SK-N-SH treated with all-trans-retinoic acid at 6 μM for 48 hours (cell line): ENCODE measurements at regions not wholly inside any gene's neighbourhood (a gene's known extent, or its start where the extent isn't known, plus 50 kb on each side); places are given as distances from the start of the nearest gene placed in this dataset.

Experiments
- ATAC-seq: fragments of 200-7000 bp; cut with Tn5 transposase; 3 replicates; pipeline ENCODE4 v1.9.1; 2020; ENCODE audit warnings: mild to moderate bottlenecking, moderate library complexity
- ARNTL ChIP-seq: fragments of 450-650 bp; formaldehyde crosslinking; IDR thresholded peaks from 2 replicates; pipeline ENCODE4 v1.5.0; 2020; ENCODE audit warnings: low read depth, mild to moderate bottlenecking, moderate library complexity, borderline replicate concordance
- BACH2 ChIP-seq: fragments of 250-450 bp; sonication (Bioruptor Pico); IDR thresholded peaks from 2 replicates; pipeline ENCODE4 v1.9.0; 2021; ENCODE audit warnings: mild to moderate bottlenecking, borderline replicate concordance
- CSDC2 ChIP-seq: fragments of 250-450 bp; sonication (Bioruptor Pico); IDR thresholded peaks from 2 replicates; pipeline ENCODE4 v1.5.0; 2020; ENCODE audit warnings: mild to moderate bottlenecking, moderate library complexity
- ESRRG ChIP-seq: fragments of 250-450 bp; sonication (Bioruptor Pico); IDR thresholded peaks from 2 replicates; pipeline ENCODE4 v1.6.1; 2021; ENCODE audit warnings: mild to moderate bottlenecking
- GLIS3 ChIP-seq: fragments of 250-450 bp; sonication (Bioruptor Pico); IDR thresholded peaks from 2 replicates; pipeline ENCODE4 v1.5.0; 2020; ENCODE audit warnings: mild to moderate bottlenecking, moderate library complexity
- ISL1 ChIP-seq: fragments of 250-450 bp; sonication (Bioruptor Pico); IDR thresholded peaks from 2 replicates; pipeline ENCODE4 v2.1.2; 2022; ENCODE audit warnings: mild to moderate bottlenecking, moderate library complexity
- OSR1 ChIP-seq: fragments of 250-450 bp; sonication (Bioruptor Pico); IDR thresholded peaks from 2 replicates; pipeline ENCODE4 v1.8.0; 2022; ENCODE audit warnings: moderate library complexity, mild to moderate bottlenecking, inconsistent platforms
- PPARA ChIP-seq: fragments of 250-450 bp; sonication (Bioruptor Pico); IDR thresholded peaks from 2 replicates; pipeline ENCODE4 v1.5.0; 2020; ENCODE audit warnings: mild to moderate bottlenecking, borderline replicate concordance
- RARB ChIP-seq: fragments of 250-450 bp; sonication (Bioruptor Pico); IDR thresholded peaks from 2 replicates; pipeline ENCODE4 v1.8.0; 2021; ENCODE audit warnings: mild to moderate bottlenecking, moderate library complexity
- SNAI2 ChIP-seq: fragments of 250-450 bp; sonication (Bioruptor Pico); IDR thresholded peaks from 2 replicates; pipeline ENCODE4 v1.5.0; 2020; ENCODE audit warnings: mild to moderate bottlenecking, moderate library complexity
- TCF4 ChIP-seq: fragments of 250-450 bp; sonication (Bioruptor Pico); IDR thresholded peaks from 2 replicates; pipeline ENCODE4 v1.8.0; 2021; ENCODE audit warnings: mild to moderate bottlenecking, moderate library complexity, borderline replicate concordance
- TOX ChIP-seq: fragments of 250-450 bp; sonication (Bioruptor Pico); IDR thresholded peaks from 2 replicates; pipeline ENCODE4 v1.8.0; 2021; ENCODE audit warnings: mild to moderate bottlenecking, moderate library complexity, borderline replicate concordance
- ZFP3 ChIP-seq: fragments of 250-450 bp; sonication (Bioruptor Pico); IDR thresholded peaks from 2 replicates; pipeline ENCODE4 v1.5.0; 2020; ENCODE audit warnings: mild to moderate bottlenecking, moderate library complexity
- ZFP30 ChIP-seq: fragments of 450-650 bp; formaldehyde crosslinking; IDR thresholded peaks from 2 replicates; pipeline ENCODE4 v1.5.0; 2022; ENCODE audit warnings: mild to moderate bottlenecking, moderate library complexity
- ZNF565 ChIP-seq: fragments of 450-650 bp; formaldehyde crosslinking; conservative IDR thresholded peaks from 2 replicates; pipeline ENCODE4 v1.5.0; 2020; ENCODE audit warnings: low read depth, mild to moderate bottlenecking, moderate library complexity
- ZNF8 ChIP-seq: fragments of 450-650 bp; formaldehyde crosslinking; IDR thresholded peaks from 2 replicates; pipeline ENCODE4 v1.5.0; 2020; ENCODE audit warnings: mild to moderate bottlenecking, moderate library complexity
- TF ChIP-seq, protein P1 (sequence below): fragments of 250-450 bp; sonication (Bioruptor Pico); IDR thresholded peaks from 2 replicates; pipeline ENCODE4 v1.8.0; 2020; ENCODE audit warnings: mild to moderate bottlenecking, moderate library complexity, borderline replicate concordance
- TF ChIP-seq, protein P2 (sequence below): fragments of 250-450 bp; sonication (Bioruptor Pico); IDR thresholded peaks from 2 replicates; pipeline ENCODE4 v1.5.1; 2020; ENCODE audit warnings: low read depth, mild to moderate bottlenecking, moderate library complexity
- TF ChIP-seq, protein P3 (sequence below): fragments of 250-450 bp; sonication (Bioruptor Pico); IDR thresholded peaks from 2 replicates; pipeline ENCODE4 v1.5.0; 2020; ENCODE audit warnings: mild to moderate bottlenecking, moderate library complexity
- TF ChIP-seq, protein P4 (sequence below): fragments of 250-450 bp; sonication (Bioruptor Pico); IDR thresholded peaks from 2 replicates; pipeline ENCODE4 v1.8.0; 2021; ENCODE audit warnings: low read depth, mild to moderate bottlenecking, moderate library complexity, borderline replicate concordance
- TF ChIP-seq, protein P5 (sequence below): fragments of 250-450 bp; sonication (Bioruptor Pico); IDR thresholded peaks from 2 replicates; pipeline ENCODE4 v1.5.1; 2021; ENCODE audit warnings: mild to moderate bottlenecking, moderate library complexity

DNA sequence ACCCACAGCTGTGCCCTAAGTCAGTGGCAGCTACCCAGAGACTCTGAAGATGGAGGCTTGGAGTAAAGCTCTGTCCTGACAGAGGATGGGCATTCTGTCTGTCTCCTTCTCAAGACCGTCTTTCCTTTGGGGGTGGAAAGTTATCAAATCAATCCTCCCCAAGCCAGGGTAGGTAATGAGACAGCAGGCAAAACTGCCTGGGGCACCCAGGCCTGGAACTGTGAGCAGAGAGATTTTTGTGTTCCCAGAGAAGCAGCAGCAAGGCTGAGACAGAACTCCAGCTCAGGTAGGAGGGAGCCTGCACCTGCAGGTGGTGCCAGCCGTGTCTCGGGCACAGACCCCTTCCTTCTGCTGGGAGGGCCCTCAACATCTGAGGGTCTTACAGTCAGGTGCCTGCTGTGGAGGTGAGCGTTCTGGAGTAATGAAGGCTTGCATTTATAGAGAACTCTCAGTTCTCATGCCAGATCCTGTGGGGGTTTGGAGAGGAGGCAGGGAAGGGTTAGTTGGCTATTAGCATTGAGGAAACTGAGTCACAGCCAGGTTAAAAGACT lies 95.6 kb downstream of the RIPK4 start (continued):
- TF ChIP-seq, protein P1, sequence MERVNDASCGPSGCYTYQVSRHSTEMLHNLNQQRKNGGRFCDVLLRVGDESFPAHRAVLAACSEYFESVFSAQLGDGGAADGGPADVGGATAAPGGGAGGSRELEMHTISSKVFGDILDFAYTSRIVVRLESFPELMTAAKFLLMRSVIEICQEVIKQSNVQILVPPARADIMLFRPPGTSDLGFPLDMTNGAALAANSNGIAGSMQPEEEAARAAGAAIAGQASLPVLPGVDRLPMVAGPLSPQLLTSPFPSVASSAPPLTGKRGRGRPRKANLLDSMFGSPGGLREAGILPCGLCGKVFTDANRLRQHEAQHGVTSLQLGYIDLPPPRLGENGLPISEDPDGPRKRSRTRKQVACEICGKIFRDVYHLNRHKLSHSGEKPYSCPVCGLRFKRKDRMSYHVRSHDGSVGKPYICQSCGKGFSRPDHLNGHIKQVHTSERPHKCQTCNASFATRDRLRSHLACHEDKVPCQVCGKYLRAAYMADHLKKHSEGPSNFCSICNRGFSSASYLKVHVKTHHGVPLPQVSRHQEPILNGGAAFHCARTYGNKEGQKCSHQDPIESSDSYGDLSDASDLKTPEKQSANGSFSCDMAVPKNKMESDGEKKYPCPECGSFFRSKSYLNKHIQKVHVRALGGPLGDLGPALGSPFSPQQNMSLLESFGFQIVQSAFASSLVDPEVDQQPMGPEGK (CRISPR knock-in tag) = no peak
- no peak for TF ChIP-seq SNAI2 (CRISPR knock-in tag)
- TF ChIP-seq ZNF565 (CRISPR knock-in tag) = no peak

DNA sequence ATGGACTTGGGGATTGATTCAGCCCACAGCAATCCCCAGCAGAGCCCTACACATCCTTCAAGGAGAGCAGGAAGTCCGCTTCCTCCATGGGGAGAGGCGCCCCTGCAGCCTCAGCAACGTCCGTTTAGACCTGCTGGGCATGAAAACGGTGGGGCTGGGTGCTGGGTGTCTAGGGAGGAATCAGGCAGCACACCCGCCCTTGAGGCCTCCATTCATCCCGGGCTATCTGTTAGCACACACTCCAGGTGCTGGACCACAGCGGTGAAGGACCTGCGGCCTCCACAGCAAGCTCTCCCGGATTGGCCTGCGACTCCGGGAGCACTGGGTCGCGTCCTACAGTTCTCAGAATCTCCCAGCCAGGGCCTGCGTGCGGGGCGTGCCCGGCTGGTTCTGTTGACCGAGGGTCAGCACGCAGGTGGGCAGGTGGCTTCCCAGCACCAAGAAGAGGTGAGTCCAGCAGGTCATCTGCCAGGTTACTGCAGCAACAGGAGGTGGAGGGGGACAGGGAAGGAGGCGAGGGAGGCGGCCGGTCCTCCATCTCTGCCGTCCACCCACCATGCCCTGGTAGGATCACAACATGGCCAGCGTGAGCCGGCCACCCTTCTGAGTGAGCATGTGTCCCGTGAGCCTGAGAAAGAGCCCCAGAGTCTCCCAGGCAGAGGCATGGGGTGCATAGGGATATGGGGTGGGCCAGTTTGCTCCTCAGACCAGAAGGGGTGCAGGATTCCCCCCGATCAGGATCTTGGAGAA lies 96.6 kb downstream of the RIPK4 start:
- no peak for ATAC-seq

GRCh38 chr21:41669533-41669830 lies 97.4 kb downstream of the RIPK4 start:
- TF ChIP-seq, protein P2, sequence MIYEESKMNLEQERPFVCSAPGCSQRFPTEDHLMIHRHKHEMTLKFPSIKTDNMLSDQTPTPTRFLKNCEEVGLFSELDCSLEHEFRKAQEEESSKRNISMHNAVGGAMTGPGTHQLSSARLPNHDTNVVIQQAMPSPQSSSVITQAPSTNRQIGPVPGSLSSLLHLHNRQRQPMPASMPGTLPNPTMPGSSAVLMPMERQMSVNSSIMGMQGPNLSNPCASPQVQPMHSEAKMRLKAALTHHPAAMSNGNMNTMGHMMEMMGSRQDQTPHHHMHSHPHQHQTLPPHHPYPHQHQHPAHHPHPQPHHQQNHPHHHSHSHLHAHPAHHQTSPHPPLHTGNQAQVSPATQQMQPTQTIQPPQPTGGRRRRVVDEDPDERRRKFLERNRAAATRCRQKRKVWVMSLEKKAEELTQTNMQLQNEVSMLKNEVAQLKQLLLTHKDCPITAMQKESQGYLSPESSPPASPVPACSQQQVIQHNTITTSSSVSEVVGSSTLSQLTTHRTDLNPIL (CRISPR knock-in tag) = no peak
- TF ChIP-seq, protein P1 (CRISPR knock-in tag) = no peak
- TF ChIP-seq ESRRG (no peak), PPARA (CRISPR knock-in tag) (no peak), ISL1 (CRISPR knock-in tag) (no peak), GLIS3 (CRISPR knock-in tag) (no peak), CSDC2 (CRISPR knock-in tag) (no peak), TCF4 (CRISPR knock-in tag) (no peak), ARNTL (CRISPR knock-in tag) (no peak)
- TF ChIP-seq, all 23 proteins: peak for 0
- no peak for ATAC-seq

More for the DNA sequence above, 96.6 kb downstream of the RIPK4 start:
- TF ChIP-seq, protein P3, sequence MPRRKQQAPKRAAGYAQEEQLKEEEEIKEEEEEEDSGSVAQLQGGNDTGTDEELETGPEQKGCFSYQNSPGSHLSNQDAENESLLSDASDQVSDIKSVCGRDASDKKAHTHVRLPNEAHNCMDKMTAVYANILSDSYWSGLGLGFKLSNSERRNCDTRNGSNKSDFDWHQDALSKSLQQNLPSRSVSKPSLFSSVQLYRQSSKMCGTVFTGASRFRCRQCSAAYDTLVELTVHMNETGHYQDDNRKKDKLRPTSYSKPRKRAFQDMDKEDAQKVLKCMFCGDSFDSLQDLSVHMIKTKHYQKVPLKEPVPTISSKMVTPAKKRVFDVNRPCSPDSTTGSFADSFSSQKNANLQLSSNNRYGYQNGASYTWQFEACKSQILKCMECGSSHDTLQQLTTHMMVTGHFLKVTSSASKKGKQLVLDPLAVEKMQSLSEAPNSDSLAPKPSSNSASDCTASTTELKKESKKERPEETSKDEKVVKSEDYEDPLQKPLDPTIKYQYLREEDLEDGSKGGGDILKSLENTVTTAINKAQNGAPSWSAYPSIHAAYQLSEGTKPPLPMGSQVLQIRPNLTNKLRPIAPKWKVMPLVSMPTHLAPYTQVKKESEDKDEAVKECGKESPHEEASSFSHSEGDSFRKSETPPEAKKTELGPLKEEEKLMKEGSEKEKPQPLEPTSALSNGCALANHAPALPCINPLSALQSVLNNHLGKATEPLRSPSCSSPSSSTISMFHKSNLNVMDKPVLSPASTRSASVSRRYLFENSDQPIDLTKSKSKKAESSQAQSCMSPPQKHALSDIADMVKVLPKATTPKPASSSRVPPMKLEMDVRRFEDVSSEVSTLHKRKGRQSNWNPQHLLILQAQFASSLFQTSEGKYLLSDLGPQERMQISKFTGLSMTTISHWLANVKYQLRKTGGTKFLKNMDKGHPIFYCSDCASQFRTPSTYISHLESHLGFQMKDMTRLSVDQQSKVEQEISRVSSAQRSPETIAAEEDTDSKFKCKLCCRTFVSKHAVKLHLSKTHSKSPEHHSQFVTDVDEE = no peak
- TF ChIP-seq ARNTL (CRISPR knock-in tag) = no peak
- TF ChIP-seq, protein P2 (CRISPR knock-in tag) = no peak
- TF ChIP-seq, protein P4, sequence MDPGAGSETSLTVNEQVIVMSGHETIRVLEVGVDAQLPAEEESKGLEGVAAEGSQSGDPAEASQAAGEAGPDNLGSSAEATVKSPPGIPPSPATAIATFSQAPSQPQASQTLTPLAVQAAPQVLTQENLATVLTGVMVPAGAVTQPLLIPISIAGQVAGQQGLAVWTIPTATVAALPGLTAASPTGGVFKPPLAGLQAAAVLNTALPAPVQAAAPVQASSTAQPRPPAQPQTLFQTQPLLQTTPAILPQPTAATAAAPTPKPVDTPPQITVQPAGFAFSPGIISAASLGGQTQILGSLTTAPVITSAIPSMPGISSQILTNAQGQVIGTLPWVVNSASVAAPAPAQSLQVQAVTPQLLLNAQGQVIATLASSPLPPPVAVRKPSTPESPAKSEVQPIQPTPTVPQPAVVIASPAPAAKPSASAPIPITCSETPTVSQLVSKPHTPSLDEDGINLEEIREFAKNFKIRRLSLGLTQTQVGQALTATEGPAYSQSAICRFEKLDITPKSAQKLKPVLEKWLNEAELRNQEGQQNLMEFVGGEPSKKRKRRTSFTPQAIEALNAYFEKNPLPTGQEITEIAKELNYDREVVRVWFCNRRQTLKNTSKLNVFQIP (CRISPR knock-in tag) = no peak
- no peak for TF ChIP-seq TOX (CRISPR knock-in tag)
- no peak for TF ChIP-seq ZFP3 (CRISPR knock-in tag)
- TF ChIP-seq, protein P5, sequence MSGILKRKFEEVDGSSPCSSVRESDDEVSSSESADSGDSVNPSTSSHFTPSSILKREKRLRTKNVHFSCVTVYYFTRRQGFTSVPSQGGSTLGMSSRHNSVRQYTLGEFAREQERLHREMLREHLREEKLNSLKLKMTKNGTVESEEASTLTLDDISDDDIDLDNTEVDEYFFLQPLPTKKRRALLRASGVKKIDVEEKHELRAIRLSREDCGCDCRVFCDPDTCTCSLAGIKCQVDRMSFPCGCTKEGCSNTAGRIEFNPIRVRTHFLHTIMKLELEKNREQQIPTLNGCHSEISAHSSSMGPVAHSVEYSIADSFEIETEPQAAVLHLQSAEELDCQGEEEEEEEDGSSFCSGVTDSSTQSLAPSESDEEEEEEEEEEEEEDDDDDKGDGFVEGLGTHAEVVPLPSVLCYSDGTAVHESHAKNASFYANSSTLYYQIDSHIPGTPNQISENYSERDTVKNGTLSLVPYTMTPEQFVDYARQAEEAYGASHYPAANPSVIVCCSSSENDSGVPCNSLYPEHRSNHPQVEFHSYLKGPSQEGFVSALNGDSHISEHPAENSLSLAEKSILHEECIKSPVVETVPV (CRISPR knock-in tag) = no peak
- TF ChIP-seq ISL1 (CRISPR knock-in tag) = no peak
- TF ChIP-seq CSDC2 (CRISPR knock-in tag) = no peak
- TF ChIP-seq BACH2 (CRISPR knock-in tag) = no peak
- TF ChIP-seq SNAI2 (CRISPR knock-in tag) = no peak
- no peak for TF ChIP-seq OSR1 (CRISPR knock-in tag)
- no peak for TF ChIP-seq ZFP30 (CRISPR knock-in tag)
- TF ChIP-seq RARB = no peak
- TF ChIP-seq ZNF8 (CRISPR knock-in tag) = no peak
- no peak for TF ChIP-seq ESRRG
